Inflammatory macrophage treated with lipopolysaccharide for 1 hour (primary cell): ENCODE measurements at regions not wholly inside any gene's neighbourhood (a gene's known extent, or its start where the extent isn't known, plus 50 kb on each side); places are given as distances from the start of the nearest gene placed in this dataset.

Experiments
- DNase-seq, 2 donors: peaks; one replicate each; pipeline ENCODE4 v3.0.0-alpha.2; 2020 to 2022

- no peak for DNase-seq
Measured at GRCh38 chr3:73926360-73927202, 301.8 kb upstream of the PDZRN3 start.

- no peak for DNase-seq
Measured at GRCh38 chr3:73925011-73925410, 300.3 kb upstream of the PDZRN3 start.

GRCh38 chr3:73924048-73924447, 299.3 kb upstream of the PDZRN3 start:
- no peak for DNase-seq

- DNase-seq: no peak
Measured at GRCh38 chr3:73917643-73918042, 292.9 kb upstream of the PDZRN3 start.

GRCh38 chr3:73915886-73916285, 291.1 kb upstream of the PDZRN3 start:
- no peak for DNase-seq

GRCh38 chr3:73908218-73908617, 283.5 kb upstream of the PDZRN3 start:
- DNase-seq: no peak

- DNase-seq: no peak
Measured at GRCh38 chr3:73901686-73902085, 276.9 kb upstream of the PDZRN3 start.

GRCh38 chr3:73894474-73895213, 269.9 kb upstream of the PDZRN3 start:
- DNase-seq: no peak

- DNase-seq: no peak
Measured at GRCh38 chr3:73893089-73893488, 268.3 kb upstream of the PDZRN3 start.

- DNase-seq: no peak
Measured at GRCh38 chr3:73885862-73886261, 261.1 kb upstream of the PDZRN3 start.

- DNase-seq: no peak
Measured at GRCh38 chr3:73884361-73884760, 259.6 kb upstream of the PDZRN3 start.

- DNase-seq: no peak
Measured at GRCh38 chr3:73883497-73883896, 258.8 kb upstream of the PDZRN3 start.

GRCh38 chr3:73874606-73875369, 250.0 kb upstream of the PDZRN3 start:
- no peak for DNase-seq

- no peak for DNase-seq
Measured at GRCh38 chr3:73874161-73874560, 249.4 kb upstream of the PDZRN3 start.

- DNase-seq: peak in 1 of 2 donors; percentile 2
Measured at GRCh38 chr3:73868688-73869315, 244.1 kb upstream of the PDZRN3 start.

GRCh38 chr3:73867524-73867923, 242.8 kb upstream of the PDZRN3 start:
- DNase-seq: no peak

GRCh38 chr3:73866846-73867245, 242.1 kb upstream of the PDZRN3 start:
- DNase-seq: peak; percentile 0 to 38

GRCh38 chr3:73863546-73864079, 238.9 kb upstream of the PDZRN3 start:
- no peak for DNase-seq

GRCh38 chr3:73855813-73856212, 231.1 kb upstream of the PDZRN3 start:
- no peak for DNase-seq

GRCh38 chr3:73848173-73848906, 223.6 kb upstream of the PDZRN3 start:
- peak in 1 of 2 donors; percentile 1 for DNase-seq

GRCh38 chr3:73846951-73847350, 222.2 kb upstream of the PDZRN3 start:
- no peak for DNase-seq

- DNase-seq: no peak
Measured at GRCh38 chr3:73839032-73839431, 214.3 kb upstream of the PDZRN3 start.
